ENCODE measurements at regions not wholly inside any gene's neighbourhood (a gene's known extent, or its start where the extent isn't known, plus 50 kb on each side); places are given as distances from the start of the nearest gene placed in this dataset.

DNA sequence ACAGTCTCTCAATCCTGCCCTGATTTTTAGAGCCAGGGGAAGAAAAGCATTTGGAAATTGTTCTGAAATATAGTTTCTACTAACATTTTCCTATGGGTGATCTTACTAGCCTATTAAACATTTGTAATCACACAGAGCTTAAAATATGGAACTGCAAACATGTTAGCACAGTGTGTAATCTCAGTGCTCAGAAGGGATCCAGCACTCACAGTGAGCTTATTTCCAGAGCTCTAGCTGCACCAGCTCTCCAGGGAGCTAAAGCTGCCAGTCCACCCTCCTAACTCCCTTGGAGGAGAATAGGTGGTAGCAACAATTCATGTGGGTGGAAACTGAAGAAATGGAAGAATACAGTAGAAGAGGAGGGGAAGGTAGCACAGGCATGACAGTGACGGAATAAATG lies 64.9 kb upstream of the SYT1 start:
- TF ChIP-seq, protein P1, sequence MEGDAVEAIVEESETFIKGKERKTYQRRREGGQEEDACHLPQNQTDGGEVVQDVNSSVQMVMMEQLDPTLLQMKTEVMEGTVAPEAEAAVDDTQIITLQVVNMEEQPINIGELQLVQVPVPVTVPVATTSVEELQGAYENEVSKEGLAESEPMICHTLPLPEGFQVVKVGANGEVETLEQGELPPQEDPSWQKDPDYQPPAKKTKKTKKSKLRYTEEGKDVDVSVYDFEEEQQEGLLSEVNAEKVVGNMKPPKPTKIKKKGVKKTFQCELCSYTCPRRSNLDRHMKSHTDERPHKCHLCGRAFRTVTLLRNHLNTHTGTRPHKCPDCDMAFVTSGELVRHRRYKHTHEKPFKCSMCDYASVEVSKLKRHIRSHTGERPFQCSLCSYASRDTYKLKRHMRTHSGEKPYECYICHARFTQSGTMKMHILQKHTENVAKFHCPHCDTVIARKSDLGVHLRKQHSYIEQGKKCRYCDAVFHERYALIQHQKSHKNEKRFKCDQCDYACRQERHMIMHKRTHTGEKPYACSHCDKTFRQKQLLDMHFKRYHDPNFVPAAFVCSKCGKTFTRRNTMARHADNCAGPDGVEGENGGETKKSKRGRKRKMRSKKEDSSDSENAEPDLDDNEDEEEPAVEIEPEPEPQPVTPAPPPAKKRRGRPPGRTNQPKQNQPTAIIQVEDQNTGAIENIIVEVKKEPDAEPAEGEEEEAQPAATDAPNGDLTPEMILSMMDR (conservative IDR thresholded peaks at IDR 0.05; ENCODE audit: low read depth, low read length) = no peak
- TF ChIP-seq EZH2phosphoT487 (IDR thresholded peaks at IDR 0.05; ENCODE audit: borderline replicate concordance, low read length) = no peak
